ENCODE measurements at regions not wholly inside any gene's neighbourhood (a gene's known extent, or its start where the extent isn't known, plus 50 kb on each side); places are given as distances from the start of the nearest gene placed in this dataset.
A peak's percentile ranks its signal among the peaks of the same experiment; 100 is the strongest.

DNA sequence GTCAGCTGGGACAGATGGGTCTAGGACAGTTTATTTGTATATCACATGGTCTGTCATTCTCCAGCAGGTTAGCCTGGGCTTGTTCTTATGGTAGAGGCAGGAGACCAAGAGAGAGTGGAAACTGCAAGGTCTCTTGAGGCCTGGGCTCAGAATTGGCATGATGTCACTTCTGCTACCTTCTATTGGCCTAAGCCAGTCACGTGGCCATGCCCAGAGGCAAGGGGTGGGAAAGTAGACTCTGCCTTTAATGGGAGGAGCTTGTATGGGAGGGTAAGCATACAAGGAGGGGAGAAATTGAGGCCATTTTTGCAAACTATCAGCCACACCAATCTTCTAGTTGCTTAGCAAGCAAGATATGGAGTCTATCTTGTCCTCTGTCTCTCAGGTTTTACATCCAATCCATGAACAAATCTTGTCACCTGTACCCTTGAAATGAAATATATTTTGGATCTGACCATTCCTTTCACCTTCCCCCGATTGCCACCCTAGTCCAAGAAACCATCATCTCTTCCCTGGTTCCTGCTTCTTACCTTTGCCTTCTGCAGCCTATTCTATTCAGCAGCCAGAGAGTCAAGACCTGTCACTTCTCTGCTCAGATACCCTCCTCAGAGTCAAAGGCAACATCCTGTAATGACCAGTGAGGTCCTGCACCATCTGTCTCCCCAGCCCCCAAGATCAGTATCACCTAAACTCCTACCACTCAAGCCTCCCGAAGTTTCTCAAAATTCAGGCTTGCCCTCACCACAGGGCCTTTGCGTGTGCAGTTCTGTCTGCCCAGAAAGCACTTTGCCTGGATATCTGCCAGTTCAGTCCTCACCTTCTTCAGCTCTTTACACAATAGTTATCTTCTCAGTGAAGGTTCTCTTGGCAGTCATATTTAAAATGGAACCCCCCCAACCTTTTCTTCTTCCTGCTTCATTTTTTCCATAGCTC lies 240.0 kb downstream of the LOXHD1 start:
- H3K27me3 ChIP-seq (ENCODE audit: insufficient read depth, low read length): no peaks in the 10 kb centered on the region
- intact Hi-C loops (cut with micrococcal nuclease): no loop called here
- H3K27me3 Mint-ChIP-seq: no peaks in the 10 kb centered on the region
- H3K27ac ChIP-seq (ENCODE audit: low read depth, low read length): no peak overlapping the region
- no peak for DNase-seq
- no peaks in the 10 kb centered on the region for H3K4me1 ChIP-seq (ENCODE audit: insufficient read depth, low read length)
- CTCF ChIA-PET (ENCODE audit: partially characterized antibody): no interaction called here
- H3K4me3 ChIP-seq (ENCODE audit: low read length in 2 of 2): no peak overlapping the region
- H3K4me1 Mint-ChIP-seq: peaks cover 0 to 4% (median 1%) of the 10 kb centered on the region in 4 donors
- no peaks in the 10 kb centered on the region for H3K9me3 Mint-ChIP-seq
- H3K4me3 Mint-ChIP-seq: no peak overlapping the region
- peak overlapping the region in 1 of 7 donors; percentile 6 for H3K27ac Mint-ChIP-seq
- H3K36me3 ChIP-seq (ENCODE audit: insufficient read depth, low read length): no peaks in the 10 kb centered on the region
- H3K36me3 Mint-ChIP-seq: no peaks in the 10 kb centered on the region
- POLR2A ChIA-PET (ENCODE audit: partially characterized antibody): no interaction called here
- H3K9me3 ChIP-seq (ENCODE audit: control insufficient read depth in 1 of 2, low read length in 2 of 2): no peaks in the 10 kb centered on the region

DNA sequence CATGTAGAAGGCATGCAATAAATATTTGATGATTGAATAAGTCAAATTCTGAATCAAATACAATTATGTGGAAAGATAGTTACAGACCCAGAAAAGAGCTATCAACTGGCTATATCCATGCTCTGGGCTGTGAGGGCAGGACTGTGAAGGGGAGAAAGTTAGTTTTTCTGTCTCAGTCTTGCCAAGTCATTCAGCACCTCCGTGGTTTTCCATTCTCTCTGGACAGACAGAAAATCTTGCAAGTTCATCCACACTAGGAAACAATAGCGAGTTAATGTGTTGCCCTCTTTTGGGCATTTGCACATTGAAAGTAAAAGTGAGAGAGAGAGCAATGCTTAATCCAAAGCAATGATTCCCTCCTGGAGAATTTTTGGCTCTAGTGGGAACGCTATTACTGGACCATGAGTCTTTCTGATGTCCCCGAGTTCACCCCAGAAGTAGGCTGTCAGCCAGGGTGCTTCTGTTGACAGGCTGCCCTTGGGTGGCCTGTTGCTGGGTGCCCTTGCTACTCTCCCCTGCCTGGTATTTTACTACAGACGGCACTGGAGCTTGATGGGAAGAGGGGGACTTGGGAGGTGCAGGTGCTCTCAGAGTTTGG lies 238.3 kb downstream of the LOXHD1 start:
- Mint-ChIP-seq H3K36me3 (no peaks in the 10 kb centered on the region), H3K27ac (peak overlapping the region in 1 of 7 donors; percentile 53)
- CTCF ChIA-PET (ENCODE audit: partially characterized antibody): no interaction called here

GRCh38 chr18:46419391-46420141 lies 237.5 kb downstream of the LOXHD1 start:
- Mint-ChIP-seq H3K9me3 (peaks cover 0 to 2% (median 0%) of the 10 kb centered on the region in 8 donors), H3K36me3 (no peaks in the 10 kb centered on the region), H3K27ac (no peak overlapping the region), H3K4me1 (peaks cover 2 to 4% (median 4%) of the 10 kb centered on the region in 4 donors), H3K4me3 (no peak overlapping the region), H3K27me3 (peaks cover 0 to 3% of the 10 kb centered on the region in 2 donors)
- no peak overlapping the region for H3K27ac ChIP-seq (ENCODE audit: low read depth, low read length)
- H3K27me3 ChIP-seq (ENCODE audit: insufficient read depth, low read length): no peaks in the 10 kb centered on the region
- H3K36me3 ChIP-seq (ENCODE audit: insufficient read depth, low read length): no peaks in the 10 kb centered on the region
- ChIA-PET POLR2A (ENCODE audit: partially characterized antibody) (no interaction called here), CTCF (ENCODE audit: partially characterized antibody) (no interaction called here)
- H3K4me1 ChIP-seq (ENCODE audit: insufficient read depth, low read length): no peaks in the 10 kb centered on the region
- H3K4me3 ChIP-seq (ENCODE audit: low read length in 2 of 2): no peak overlapping the region
- intact Hi-C loops (cut with micrococcal nuclease): no loop called here
- no peak for DNase-seq
- H3K9me3 ChIP-seq (ENCODE audit: control insufficient read depth in 1 of 2, low read length in 2 of 2): no peaks in the 10 kb centered on the region

More for the DNA sequence above, 238.3 kb downstream of the LOXHD1 start:
- Histone ChIP-seq H3K4me3 (ENCODE audit: low read length in 2 of 2) (no peak overlapping the region), H3K27ac (ENCODE audit: low read depth, low read length) (no peak overlapping the region), H3K36me3 (ENCODE audit: insufficient read depth, low read length) (no peaks in the 10 kb centered on the region), H3K4me1 (ENCODE audit: insufficient read depth, low read length) (no peaks in the 10 kb centered on the region), H3K9me3 (ENCODE audit: control insufficient read depth in 1 of 2, low read length in 2 of 2) (no peaks in the 10 kb centered on the region), H3K27me3 (ENCODE audit: insufficient read depth, low read length) (no peaks in the 10 kb centered on the region)
- H3K9me3 Mint-ChIP-seq: peaks cover 0 to under 1% (median 0%) of the 10 kb centered on the region in 8 donors
- POLR2A ChIA-PET (ENCODE audit: partially characterized antibody): no interaction called here
- intact Hi-C loops (cut with micrococcal nuclease): no loop called here
- no peak overlapping the region for H3K4me3 Mint-ChIP-seq
- no peak for DNase-seq
- H3K4me1 Mint-ChIP-seq: peaks cover 2 to 4% (median 4%) of the 10 kb centered on the region in 4 donors
- peaks cover 0 to under 1% of the 10 kb centered on the region in 2 donors for H3K27me3 Mint-ChIP-seq

DNA sequence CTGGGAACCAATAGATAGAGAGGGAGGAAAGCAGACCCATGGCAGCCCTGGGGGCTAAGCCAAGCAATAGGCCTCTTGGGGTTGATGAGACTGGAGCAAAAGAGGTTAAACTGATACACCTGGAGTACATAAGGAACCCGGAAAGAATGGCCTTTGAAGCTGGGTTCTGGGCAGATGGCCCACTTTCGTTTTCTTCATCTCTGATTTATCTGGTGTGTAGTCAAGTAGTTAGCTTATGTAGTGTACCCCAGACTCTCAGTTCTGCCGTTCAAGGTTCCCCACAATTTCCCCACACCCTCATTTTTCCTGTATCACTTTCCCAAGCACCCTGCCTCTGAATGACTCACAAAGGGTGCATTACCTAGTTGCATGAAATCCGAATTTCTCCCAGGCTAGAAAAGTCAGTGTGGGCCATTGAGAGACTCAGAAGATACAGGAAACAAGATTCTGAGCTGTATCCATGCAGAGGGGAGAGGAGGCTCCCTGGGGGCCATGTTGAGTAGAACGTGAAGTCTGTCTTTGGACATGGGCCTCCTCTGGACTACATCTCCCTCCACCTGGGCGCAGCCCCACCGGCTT lies 235.0 kb downstream of the LOXHD1 start:
- Mint-ChIP-seq H3K36me3 (no peaks in the 10 kb centered on the region), H3K9me3 (peaks cover 0 to 2% (median 0%) of the 10 kb centered on the region in 8 donors), H3K27ac (peak overlapping the region in 1 of 7 donors; percentile 42), H3K27me3 (peaks cover 2 to 5% of the 10 kb centered on the region in 2 donors), H3K4me1 (peaks cover 2 to 4% (median 4%) of the 10 kb centered on the region in 4 donors), H3K4me3 (peak overlapping the region in 2 of 8 donors; percentile 4 to 19)
- intact Hi-C loops (cut with micrococcal nuclease): no loop called here
- DNase-seq: no peak
- no peaks in the 10 kb centered on the region for H3K27me3 ChIP-seq (ENCODE audit: insufficient read depth, low read length)
- ChIA-PET POLR2A (ENCODE audit: partially characterized antibody) (no interaction called here), CTCF (ENCODE audit: partially characterized antibody) (interaction anchor here (1.3 kb wide), 2 partner anchors 10 to 11 kb away, joined by 3 to 4 read pairs; no protein-coding TSS in a partner anchor)
- H3K4me3 ChIP-seq (ENCODE audit: low read length in 2 of 2): no peak overlapping the region
- H3K4me1 ChIP-seq (ENCODE audit: insufficient read depth, low read length): no peaks in the 10 kb centered on the region
- H3K9me3 ChIP-seq (ENCODE audit: control insufficient read depth in 1 of 2, low read length in 2 of 2): no peaks in the 10 kb centered on the region
- H3K27ac ChIP-seq (ENCODE audit: low read depth, low read length): no peak overlapping the region
- H3K36me3 ChIP-seq (ENCODE audit: insufficient read depth, low read length): no peaks in the 10 kb centered on the region

GRCh38 chr18:46422552-46423055 lies 234.4 kb downstream of the LOXHD1 start:
- H3K27me3 Mint-ChIP-seq: peaks cover 2 to 5% of the 10 kb centered on the region in 2 donors
- H3K27me3 ChIP-seq (ENCODE audit: insufficient read depth, low read length): no peaks in the 10 kb centered on the region
- ChIA-PET CTCF (ENCODE audit: partially characterized antibody) (interaction anchor here (1.3 kb wide), 2 partner anchors 10 to 12 kb away, joined by 3 to 4 read pairs; no protein-coding TSS in a partner anchor), POLR2A (ENCODE audit: partially characterized antibody) (no interaction called here)
- no peaks in the 10 kb centered on the region for H3K36me3 Mint-ChIP-seq
- no peaks in the 10 kb centered on the region for H3K4me1 ChIP-seq (ENCODE audit: insufficient read depth, low read length)
- H3K4me3 ChIP-seq (ENCODE audit: low read length in 2 of 2): no peak overlapping the region
- peaks cover 2 to 4% (median 4%) of the 10 kb centered on the region in 4 donors for H3K4me1 Mint-ChIP-seq
- intact Hi-C loops (cut with micrococcal nuclease): no loop called here
- peaks cover 0 to 2% (median 0%) of the 10 kb centered on the region in 8 donors for H3K9me3 Mint-ChIP-seq
- peak overlapping the region in 1 of 7 donors; percentile 72 for H3K27ac Mint-ChIP-seq
- no peak overlapping the region for H3K4me3 Mint-ChIP-seq
- H3K9me3 ChIP-seq (ENCODE audit: control insufficient read depth in 1 of 2, low read length in 2 of 2): no peaks in the 10 kb centered on the region
- DNase-seq: no peak
- no peak overlapping the region for H3K27ac ChIP-seq (ENCODE audit: low read depth, low read length)
- no peaks in the 10 kb centered on the region for H3K36me3 ChIP-seq (ENCODE audit: insufficient read depth, low read length)

DNA sequence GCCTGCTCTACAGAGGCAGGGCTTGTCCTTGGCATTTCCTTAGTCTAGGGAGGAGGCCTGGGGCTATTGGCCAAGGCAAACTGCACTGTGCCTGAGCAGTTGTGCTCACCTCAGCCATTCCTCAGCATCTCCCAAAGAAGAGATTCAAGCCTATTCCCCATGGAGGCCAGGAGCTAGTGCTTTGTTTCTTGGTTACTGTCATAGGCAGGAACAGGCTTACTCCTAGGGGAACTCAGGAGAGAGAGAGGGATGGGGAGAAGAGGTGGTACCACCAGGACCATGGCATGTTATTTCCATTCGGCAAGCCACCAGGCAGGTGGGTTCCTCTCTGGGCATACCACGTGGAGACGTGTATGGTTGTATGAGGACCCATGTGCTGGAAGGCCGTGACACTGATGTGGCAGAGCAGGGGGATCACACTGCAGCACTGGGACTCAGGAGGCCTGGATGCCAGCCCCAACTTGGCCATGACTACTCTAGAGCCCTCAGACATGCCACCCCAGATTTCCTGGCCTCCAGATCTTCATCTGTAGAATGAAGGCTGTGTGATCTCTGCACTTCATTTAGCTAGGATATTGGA lies 233.7 kb downstream of the LOXHD1 start:
- Histone ChIP-seq H3K36me3 (ENCODE audit: insufficient read depth, low read length) (no peaks in the 10 kb centered on the region), H3K27me3 (ENCODE audit: insufficient read depth, low read length) (no peaks in the 10 kb centered on the region), H3K9me3 (ENCODE audit: control insufficient read depth in 1 of 2, low read length in 2 of 2) (no peaks in the 10 kb centered on the region), H3K27ac (ENCODE audit: low read depth, low read length) (no peak overlapping the region), H3K4me3 (ENCODE audit: low read length in 2 of 2) (no peak overlapping the region), H3K4me1 (ENCODE audit: insufficient read depth, low read length) (no peaks in the 10 kb centered on the region)
- H3K36me3 Mint-ChIP-seq: no peaks in the 10 kb centered on the region
- intact Hi-C loops (cut with micrococcal nuclease): no loop called here
- H3K4me1 Mint-ChIP-seq: peaks cover 2 to 4% (median 4%) of the 10 kb centered on the region in 4 donors
- no peak overlapping the region for H3K4me3 Mint-ChIP-seq
- no peak overlapping the region for H3K27ac Mint-ChIP-seq
- no peak for DNase-seq
- ChIA-PET CTCF (ENCODE audit: partially characterized antibody) (interaction anchor here (1.3 kb wide), 1 partner anchor 12 kb away, joined by 3 read pairs; no protein-coding TSS in a partner anchor), POLR2A (ENCODE audit: partially characterized antibody) (no interaction called here)
- H3K9me3 Mint-ChIP-seq: peaks cover 0 to 2% (median 0%) of the 10 kb centered on the region in 8 donors
- peaks cover 2 to 5% of the 10 kb centered on the region in 2 donors for H3K27me3 Mint-ChIP-seq
